Mesendoderm (in vitro differentiated cells): ENCODE measurements at regions not wholly inside any gene's neighbourhood (a gene's known extent, or its start where the extent isn't known, plus 50 kb on each side); places are given as distances from the start of the nearest gene placed in this dataset.

Source experiments
- DNase-seq: peaks from one replicate; pipeline ENCODE4 v3.0.0; 2013
- H2AK5ac ChIP-seq: 2 replicates; pipeline ENCODE4 v1.6.1; 2013; ENCODE audit warnings: low read length, inconsistent platforms
- H2BK120ac ChIP-seq: 2 replicates; pipeline ENCODE4 v1.6.1; 2013; ENCODE audit warnings: low read depth, mild to moderate bottlenecking, low read length, moderate library complexity, mixed read lengths
- H2BK15ac ChIP-seq: replicated peaks from 2 replicates; pipeline ENCODE4 v1.6.1; 2013; ENCODE audit warnings: low read depth, mild to moderate bottlenecking, moderate library complexity
- H2BK5ac ChIP-seq: 2 replicates; pipeline ENCODE4 v1.6.1; 2013; ENCODE audit warnings: low read length, inconsistent platforms
- H3K18ac ChIP-seq: 2 replicates; pipeline ENCODE4 v1.6.1; 2013; ENCODE audit warnings: mild to moderate bottlenecking, low read length, mixed read lengths
- H3K23ac ChIP-seq: one replicate; pipeline ENCODE4 v1.6.1; 2013; ENCODE audit warnings: low read length
- H3K27ac ChIP-seq: 2 replicates; pipeline ENCODE4 v1.5.1; 2013; ENCODE audit warnings: low read depth, mild to moderate bottlenecking, inconsistent platforms, low read length, moderate library complexity
- H3K27me3 ChIP-seq: 2 replicates; pipeline ENCODE4 v1.6.1; 2013; ENCODE audit warnings: low read length, control low read depth, mild to moderate bottlenecking, inconsistent platforms; ENCODE audit not compliant: insufficient read depth, poor library complexity
- H3K36me3 ChIP-seq: 2 replicates; pipeline ENCODE4 v1.6.1; 2013; ENCODE audit warnings: low read length, inconsistent platforms; ENCODE audit not compliant: control insufficient read depth, insufficient read depth
- H3K4ac ChIP-seq: one replicate; pipeline ENCODE4 v1.6.1; 2013; ENCODE audit warnings: low read depth, mild to moderate bottlenecking, low read length, moderate library complexity
- H3K4me1 ChIP-seq: 2 replicates; pipeline ENCODE4 v1.6.1; 2013; ENCODE audit warnings: low read depth, low read length, inconsistent platforms; ENCODE audit not compliant: control insufficient read depth
- H3K4me2 ChIP-seq: 2 replicates; pipeline ENCODE4 v1.6.1; 2013; ENCODE audit warnings: low read length
- H3K4me3 ChIP-seq: 2 replicates; pipeline ENCODE4 v1.5.1; 2013; ENCODE audit warnings: mild to moderate bottlenecking, low read length
- H3K56ac ChIP-seq: one replicate; pipeline ENCODE4 v1.6.1; 2013; ENCODE audit warnings: low read length
- H3K79me1 ChIP-seq: 2 replicates; pipeline ENCODE4 v1.6.1; 2013; ENCODE audit warnings: low read length, inconsistent platforms
- H3K79me2 ChIP-seq: 2 replicates; pipeline ENCODE4 v1.6.1; 2013; ENCODE audit warnings: mild to moderate bottlenecking, low read length; ENCODE audit not compliant: control insufficient read depth, insufficient read depth
- H3K9ac ChIP-seq: 2 replicates; pipeline ENCODE4 v1.6.1; 2013; ENCODE audit warnings: low read length, inconsistent platforms
- H4K5ac ChIP-seq: one replicate; pipeline ENCODE4 v1.6.1; 2013; ENCODE audit warnings: low read length
- H4K8ac ChIP-seq: one replicate; pipeline ENCODE4 v1.6.1; 2013; ENCODE audit warnings: low read depth, mild to moderate bottlenecking, control low read depth, low read length, moderate library complexity
- WGBS: extraction: QIAGEN DNeasy Blood & Tissue Kit; methylation state at CpG from one replicate; pipeline ENCODE4 v1.1.7; 2013; ENCODE audit warnings: low lambda C conversion rate, missing lambda C conversion rate; ENCODE audit not compliant: insufficient coverage; ENCODE audit errors: extremely low coverage; 5-methylcytosine and 5-hydroxymethylcytosine counted together

DNA sequence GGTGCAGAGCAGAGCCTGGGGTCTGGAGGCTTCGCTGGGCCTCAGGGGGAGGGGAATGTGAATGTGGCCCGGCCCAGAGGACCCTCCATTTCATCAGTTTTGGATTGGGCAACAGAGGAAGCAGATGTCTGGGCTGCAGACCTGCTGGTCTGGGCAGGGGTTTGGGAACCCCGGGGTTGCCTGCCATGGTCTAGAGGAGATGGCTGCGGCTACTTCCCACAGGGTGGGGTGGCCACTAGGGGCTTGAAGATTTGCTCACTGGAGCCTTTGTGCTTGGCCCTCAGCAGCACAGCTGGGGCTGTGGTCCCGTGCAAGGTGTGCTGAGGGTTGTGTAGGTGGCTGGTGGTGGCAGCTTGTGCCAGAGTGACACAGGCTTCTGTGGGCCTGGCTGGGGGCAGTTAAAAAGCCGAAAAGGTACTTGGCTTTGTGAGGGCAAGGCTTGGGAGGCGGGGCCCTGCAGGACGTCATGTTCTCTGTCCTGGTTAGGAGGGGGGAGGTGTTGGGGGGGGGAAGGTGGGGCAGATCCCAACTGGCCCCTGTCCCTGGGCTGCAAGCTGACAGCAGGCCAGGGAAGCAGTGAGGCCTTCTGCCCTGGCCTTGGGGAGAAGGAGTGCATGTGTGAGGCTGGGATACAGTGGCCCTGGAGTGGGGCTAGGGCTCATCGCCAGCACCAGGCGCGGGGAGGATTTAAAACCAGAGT is 98.0 kb downstream of the KPNA2 start:
- Histone ChIP-seq H2AK5ac (no peak overlapping the region), H3K4me1 (no peaks in the 10 kb centered on the region), H3K4me2 (no peak overlapping the region), H3K36me3 (no peaks in the 10 kb centered on the region), H3K4ac (no peak overlapping the region), H3K27ac (no peak overlapping the region), H2BK5ac (no peak overlapping the region), H3K4me3 (no peak overlapping the region), H4K5ac (no peak overlapping the region), H2BK15ac (no peak overlapping the region), H3K79me2 (no peaks in the 10 kb centered on the region), H3K27me3 (no peaks in the 10 kb centered on the region), H3K9ac (no peak overlapping the region), H3K23ac (no peak overlapping the region), H3K79me1 (no peaks in the 10 kb centered on the region), H3K56ac (no peak overlapping the region), H2BK120ac (no peak overlapping the region), H4K8ac (no peak overlapping the region), H3K18ac (no peak overlapping the region)
- peak; percentile 26 for DNase-seq
- WGBS: no CpG with 5 or more reads among the region's 11 CpGs

DNA sequence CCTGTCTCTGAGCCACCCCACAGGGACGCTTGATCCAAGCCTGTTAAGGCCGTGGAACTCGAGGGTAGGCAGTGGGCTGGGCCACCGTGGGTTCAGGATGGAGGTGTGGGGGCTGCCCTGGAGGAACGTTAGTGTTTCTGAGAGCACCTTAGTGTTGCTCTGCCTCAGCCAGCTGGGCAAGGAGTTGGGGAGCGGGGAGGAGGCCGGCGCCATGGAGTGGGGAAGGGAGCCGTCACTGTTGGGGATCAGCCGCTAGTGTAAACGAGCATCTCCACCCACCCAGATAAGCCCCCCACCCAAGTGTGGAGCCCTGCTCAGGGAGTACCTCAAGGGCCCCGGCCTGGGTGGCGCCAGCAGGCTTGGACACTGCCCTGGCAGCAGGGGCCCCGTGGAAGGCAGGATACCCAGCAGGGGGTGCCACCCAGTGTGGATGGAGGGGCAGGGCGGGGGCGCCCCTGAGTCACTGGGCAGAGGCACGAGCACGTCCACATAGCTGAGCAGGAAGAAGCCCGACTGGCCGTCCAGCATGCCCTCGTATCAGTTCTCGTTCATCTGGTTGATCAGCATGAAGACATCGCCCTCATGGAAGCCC is 98.6 kb downstream of the KPNA2 start:
- Histone ChIP-seq H3K79me1 (no peaks in the 10 kb centered on the region), H3K4me3 (no peak overlapping the region), H3K4me2 (no peak overlapping the region), H4K5ac (no peak overlapping the region), H2BK120ac (no peak overlapping the region), H3K79me2 (no peaks in the 10 kb centered on the region), H2AK5ac (no peak overlapping the region), H3K18ac (no peak overlapping the region), H3K27me3 (no peaks in the 10 kb centered on the region), H3K4me1 (no peaks in the 10 kb centered on the region), H2BK15ac (no peak overlapping the region), H3K36me3 (no peaks in the 10 kb centered on the region), H3K56ac (no peak overlapping the region), H3K9ac (no peak overlapping the region), H2BK5ac (no peak overlapping the region), H3K23ac (no peak overlapping the region), H3K27ac (no peak overlapping the region), H4K8ac (no peak overlapping the region), H3K4ac (no peak overlapping the region)
- DNase-seq: no peak
- WGBS: no CpG with 5 or more reads among the region's 23 CpGs

DNA sequence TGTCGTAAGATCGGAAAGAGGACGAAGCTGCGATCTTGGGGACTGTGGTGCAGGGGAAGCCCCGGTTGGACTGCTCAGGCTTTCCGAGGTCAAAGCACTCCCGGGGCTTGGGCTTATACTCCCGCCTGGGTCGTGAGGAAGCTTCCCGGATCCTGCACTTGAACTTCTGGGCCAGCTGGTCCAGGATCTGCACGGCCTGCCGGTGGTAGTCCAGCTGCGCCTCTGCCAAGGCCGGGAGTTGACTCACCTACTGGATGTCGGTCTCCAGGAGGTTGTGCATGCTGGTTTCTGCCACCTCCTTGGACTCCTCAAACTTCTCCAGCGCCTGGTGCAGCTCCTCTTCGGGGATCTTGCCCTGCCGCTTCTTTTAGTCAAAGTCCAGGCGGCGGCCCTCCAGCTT is 99.2 kb downstream of the KPNA2 start:
- Histone ChIP-seq H3K56ac (no peak overlapping the region), H3K27me3 (no peaks in the 10 kb centered on the region), H3K79me2 (no peaks in the 10 kb centered on the region), H2AK5ac (no peak overlapping the region), H3K27ac (no peak overlapping the region), H2BK5ac (no peak overlapping the region), H3K23ac (no peak overlapping the region), H3K4me2 (no peak overlapping the region), H3K4me3 (no peak overlapping the region), H4K5ac (no peak overlapping the region), H3K18ac (no peak overlapping the region), H4K8ac (no peak overlapping the region), H2BK120ac (no peak overlapping the region), H3K4me1 (no peaks in the 10 kb centered on the region), H3K79me1 (no peaks in the 10 kb centered on the region), H3K9ac (no peak overlapping the region), H2BK15ac (no peak overlapping the region), H3K4ac (no peak overlapping the region), H3K36me3 (no peaks in the 10 kb centered on the region)
- DNase-seq: no peak
- WGBS: no CpG with 5 or more reads among the region's 20 CpGs

GRCh38 chr17:68135141-68135887 is 99.8 kb downstream of the KPNA2 start:
- H3K23ac ChIP-seq: no peak overlapping the region
- no peak overlapping the region for H4K8ac ChIP-seq
- no peak overlapping the region for H2AK5ac ChIP-seq
- H3K4ac ChIP-seq: no peak overlapping the region
- H3K4me1 ChIP-seq: no peaks in the 10 kb centered on the region
- H3K9ac ChIP-seq: no peak overlapping the region
- no peak overlapping the region for H3K27ac ChIP-seq
- no peaks in the 10 kb centered on the region for H3K79me2 ChIP-seq
- no peak overlapping the region for H4K5ac ChIP-seq
- no peaks in the 10 kb centered on the region for H3K27me3 ChIP-seq
- no peak overlapping the region for H3K4me3 ChIP-seq
- H3K79me1 ChIP-seq: no peaks in the 10 kb centered on the region
- H3K56ac ChIP-seq: no peak overlapping the region
- DNase-seq: no peak
- H2BK15ac ChIP-seq: no peak overlapping the region
- H2BK5ac ChIP-seq: no peak overlapping the region
- no peak overlapping the region for H3K18ac ChIP-seq
- no CpG with 5 or more reads among the region's 40 CpGs for WGBS
- no peak overlapping the region for H3K4me2 ChIP-seq
- no peak overlapping the region for H2BK120ac ChIP-seq
- H3K36me3 ChIP-seq: no peaks in the 10 kb centered on the region

DNA sequence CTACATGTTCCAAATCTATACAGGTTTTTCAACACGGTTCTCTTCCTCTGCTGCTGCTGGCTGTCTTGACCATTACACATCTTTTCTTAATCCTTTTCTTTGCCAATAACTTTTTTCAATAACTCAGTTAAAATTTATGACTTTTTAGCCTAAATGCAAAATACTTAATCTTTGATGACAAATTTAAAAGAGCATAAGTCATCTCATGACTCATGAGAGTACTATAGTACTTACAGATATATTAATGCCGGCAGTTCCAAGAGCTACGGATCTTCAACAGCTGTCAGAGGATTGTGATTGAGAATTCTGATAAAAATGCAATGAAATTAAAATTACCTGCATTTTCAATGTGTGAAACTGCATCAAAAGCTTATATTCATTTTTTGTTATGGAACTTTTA is 105.5 kb downstream of the KPNA2 start:
- H3K79me1 ChIP-seq: no peaks in the 10 kb centered on the region
- no peaks in the 10 kb centered on the region for H3K79me2 ChIP-seq
- H2AK5ac ChIP-seq: no peak overlapping the region
- no peak overlapping the region for H2BK120ac ChIP-seq
- no peak overlapping the region for H3K4me3 ChIP-seq
- no peak overlapping the region for H2BK5ac ChIP-seq
- no peak overlapping the region for H3K4ac ChIP-seq
- no peak overlapping the region for H3K23ac ChIP-seq
- no peaks in the 10 kb centered on the region for H3K36me3 ChIP-seq
- H3K9ac ChIP-seq: no peak overlapping the region
- H4K5ac ChIP-seq: no peak overlapping the region
- H3K27me3 ChIP-seq: no peaks in the 10 kb centered on the region
- H3K4me1 ChIP-seq: no peaks in the 10 kb centered on the region
- DNase-seq: no peak
- WGBS: no CpG with 5 or more reads among the region's 3 CpGs
- H3K4me2 ChIP-seq: no peak overlapping the region
- H2BK15ac ChIP-seq: no peak overlapping the region
- no peak overlapping the region for H3K18ac ChIP-seq
- no peak overlapping the region for H3K27ac ChIP-seq
- no peak overlapping the region for H3K56ac ChIP-seq
- no peak overlapping the region for H4K8ac ChIP-seq
